ENCODE measurements at regions not wholly inside any gene's neighbourhood (a gene's known extent, or its start where the extent isn't known, plus 50 kb on each side); places are given as distances from the start of the nearest gene placed in this dataset.

DNA sequence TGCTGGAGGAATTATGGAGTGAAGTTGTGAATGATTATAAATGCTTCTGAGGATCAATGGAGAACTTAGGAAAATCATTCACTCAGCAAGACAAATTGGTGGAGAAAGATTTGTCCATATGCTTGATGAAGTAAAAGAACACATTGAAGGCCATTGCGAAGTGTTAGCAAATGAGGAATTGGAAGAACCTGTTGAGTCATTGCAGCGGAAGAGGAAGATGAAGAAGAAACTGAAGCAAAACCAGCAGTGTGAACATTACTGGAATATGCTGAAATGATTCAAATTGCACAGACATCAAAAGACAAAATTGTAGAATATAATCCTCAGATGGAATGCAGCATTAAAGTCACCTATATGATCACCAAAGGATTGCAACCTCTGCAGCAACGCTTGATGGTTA lies 168.1 kb downstream of the ADAMTS15 start:
- H3K4me3 ChIP-seq: no peak overlapping the region
- no peak overlapping the region for H3K27ac ChIP-seq
- ATAC-seq: no peak
- no peak for DNase-seq
- in situ Hi-C loops (cut with MboI; ENCODE audit: low sequenced_read_pairs in 4 of 4) (no loop called here), intact Hi-C loops (cut with DNase I; ENCODE audit: low total_unique reads) (no loop called here)
- no peaks in the 10 kb centered on the region for H3K36me3 ChIP-seq
- H3K9me3 ChIP-seq: no peaks in the 10 kb centered on the region
- H3K4me1 ChIP-seq: peaks cover 4 to 10% of the 10 kb centered on the region in 2 donors
- no peaks in the 10 kb centered on the region for H3K27me3 ChIP-seq
- TF ChIP-seq POLR2A (IDR thresholded peaks at IDR 0.05): no peak
- TF ChIP-seq, protein P1, sequence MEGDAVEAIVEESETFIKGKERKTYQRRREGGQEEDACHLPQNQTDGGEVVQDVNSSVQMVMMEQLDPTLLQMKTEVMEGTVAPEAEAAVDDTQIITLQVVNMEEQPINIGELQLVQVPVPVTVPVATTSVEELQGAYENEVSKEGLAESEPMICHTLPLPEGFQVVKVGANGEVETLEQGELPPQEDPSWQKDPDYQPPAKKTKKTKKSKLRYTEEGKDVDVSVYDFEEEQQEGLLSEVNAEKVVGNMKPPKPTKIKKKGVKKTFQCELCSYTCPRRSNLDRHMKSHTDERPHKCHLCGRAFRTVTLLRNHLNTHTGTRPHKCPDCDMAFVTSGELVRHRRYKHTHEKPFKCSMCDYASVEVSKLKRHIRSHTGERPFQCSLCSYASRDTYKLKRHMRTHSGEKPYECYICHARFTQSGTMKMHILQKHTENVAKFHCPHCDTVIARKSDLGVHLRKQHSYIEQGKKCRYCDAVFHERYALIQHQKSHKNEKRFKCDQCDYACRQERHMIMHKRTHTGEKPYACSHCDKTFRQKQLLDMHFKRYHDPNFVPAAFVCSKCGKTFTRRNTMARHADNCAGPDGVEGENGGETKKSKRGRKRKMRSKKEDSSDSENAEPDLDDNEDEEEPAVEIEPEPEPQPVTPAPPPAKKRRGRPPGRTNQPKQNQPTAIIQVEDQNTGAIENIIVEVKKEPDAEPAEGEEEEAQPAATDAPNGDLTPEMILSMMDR (IDR thresholded peaks at IDR 0.05 in 4 of 5, conservative IDR thresholded peaks at IDR 0.05 in 1 of 5): no peak

DNA sequence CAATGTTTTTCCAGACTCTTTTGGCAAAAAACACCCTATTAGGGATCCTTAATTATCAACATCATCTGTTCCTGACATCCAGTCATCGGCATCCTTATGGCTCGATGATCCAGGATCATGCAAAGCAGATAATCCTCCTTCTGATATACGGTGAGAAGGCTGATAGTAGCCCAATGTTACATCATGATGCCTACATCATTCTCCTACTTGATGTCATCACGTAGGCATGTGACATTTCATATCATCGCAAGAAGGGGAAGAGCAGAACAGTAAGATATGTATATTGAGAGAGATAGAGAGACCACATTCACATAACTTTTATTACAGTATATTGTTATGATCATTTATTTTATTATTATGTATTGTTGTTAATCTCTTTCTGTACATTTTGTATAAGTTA lies 168.6 kb downstream of the ADAMTS15 start:
- H3K27ac ChIP-seq: no peak overlapping the region
- H3K4me1 ChIP-seq: peaks cover 4 to 9% of the 10 kb centered on the region in 2 donors
- H3K36me3 ChIP-seq: no peaks in the 10 kb centered on the region
- no peaks in the 10 kb centered on the region for H3K9me3 ChIP-seq
- DNase-seq: no peak
- ATAC-seq: no peak
- no peak overlapping the region for H3K4me3 ChIP-seq
- intact Hi-C loops (cut with DNase I; ENCODE audit: low total_unique reads) (no loop called here), in situ Hi-C loops (cut with MboI; ENCODE audit: low sequenced_read_pairs in 4 of 4) (no loop called here)
- TF ChIP-seq, protein P1 (IDR thresholded peaks at IDR 0.05 in 4 of 5, conservative IDR thresholded peaks at IDR 0.05 in 1 of 5): no peak
- no peak for TF ChIP-seq POLR2A (IDR thresholded peaks at IDR 0.05)
- H3K27me3 ChIP-seq: no peaks in the 10 kb centered on the region

DNA sequence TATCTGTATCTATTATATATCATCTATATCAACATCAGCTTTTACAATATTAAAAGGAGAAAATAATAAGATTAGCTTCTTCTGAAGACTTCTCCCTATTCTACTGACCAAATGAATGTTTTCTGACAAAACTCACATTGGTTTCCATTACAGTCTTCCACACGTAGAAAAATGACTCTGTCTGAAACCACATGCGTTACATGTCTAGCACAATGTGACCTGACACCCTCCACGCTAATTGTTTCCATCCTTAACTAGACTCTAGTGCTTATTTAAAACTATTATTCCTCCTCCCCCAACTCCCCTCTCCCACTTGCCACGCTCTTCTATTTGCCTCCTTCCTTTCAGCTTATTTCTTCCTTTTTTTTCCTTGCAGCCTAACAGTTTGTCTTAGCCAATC lies 172.1 kb downstream of the ADAMTS15 start:
- no peaks in the 10 kb centered on the region for H3K9me3 ChIP-seq
- H3K27ac ChIP-seq: no peak overlapping the region
- no peaks in the 10 kb centered on the region for H3K4me1 ChIP-seq
- DNase-seq (no peak), ATAC-seq (no peak)
- no peaks in the 10 kb centered on the region for H3K27me3 ChIP-seq
- TF ChIP-seq, protein P1 (IDR thresholded peaks at IDR 0.05 in 4 of 5, conservative IDR thresholded peaks at IDR 0.05 in 1 of 5): no peak
- TF ChIP-seq POLR2A (IDR thresholded peaks at IDR 0.05): no peak
- no peaks in the 10 kb centered on the region for H3K36me3 ChIP-seq
- no peak overlapping the region for H3K4me3 ChIP-seq
- intact Hi-C loops (cut with DNase I; ENCODE audit: low total_unique reads): no loop called here
- in situ Hi-C loops (cut with MboI; ENCODE audit: low sequenced_read_pairs in 4 of 4): no loop called here

DNA sequence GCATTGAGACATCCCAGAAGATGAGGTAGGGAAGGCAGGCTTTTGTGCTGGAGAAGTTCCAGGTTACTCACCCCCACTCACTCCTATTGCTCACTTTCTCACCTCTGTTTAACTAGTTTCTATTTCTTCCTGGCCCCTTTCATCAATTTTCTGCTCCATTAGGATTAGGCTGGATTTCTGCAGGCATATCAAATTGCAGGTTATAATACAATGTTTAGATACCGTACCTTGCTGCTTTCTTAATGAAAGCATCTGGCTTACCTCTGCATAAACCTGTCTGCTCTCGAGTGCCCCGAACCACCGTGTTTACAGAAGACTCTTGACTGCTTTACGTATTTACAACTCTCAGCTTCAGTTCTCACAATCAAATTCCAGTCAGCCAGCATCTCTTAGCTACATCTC lies 173.7 kb downstream of the ADAMTS15 start:
- in situ Hi-C loops (cut with MboI; ENCODE audit: low sequenced_read_pairs in 4 of 4): no loop called here
- no peak overlapping the region for H3K4me3 ChIP-seq
- ATAC-seq (no peak), DNase-seq (no peak)
- no peak for TF ChIP-seq POLR2A (IDR thresholded peaks at IDR 0.05)
- TF ChIP-seq, protein P1 (IDR thresholded peaks at IDR 0.05 in 4 of 5, conservative IDR thresholded peaks at IDR 0.05 in 1 of 5): no peak
- no peaks in the 10 kb centered on the region for H3K4me1 ChIP-seq
- H3K27ac ChIP-seq: no peak overlapping the region
- no peaks in the 10 kb centered on the region for H3K9me3 ChIP-seq
- H3K36me3 ChIP-seq: no peaks in the 10 kb centered on the region
- intact Hi-C loops (cut with DNase I; ENCODE audit: low total_unique reads): no loop called here
- no peaks in the 10 kb centered on the region for H3K27me3 ChIP-seq

Data from gastrocnemius medialis (tissue), 4 donors.